Colonic mucosa (tissue), 4 donors: ENCODE measurements at regions not wholly inside any gene's neighbourhood (a gene's known extent, or its start where the extent isn't known, plus 50 kb on each side); places are given as distances from the start of the nearest gene placed in this dataset.

Source experiments
- DNase-seq: peaks from one replicate; pipeline ENCODE4 v3.0.0-alpha.2; 2020
- H3K27ac ChIP-seq: fragments of 200-600 bp; one replicate; pipeline ENCODE4 v1.8.0; 2021
- H3K27me3 ChIP-seq: fragments of 200-600 bp; one replicate; pipeline ENCODE4 v1.8.0; 2021
- H3K36me3 ChIP-seq: fragments of 200-600 bp; one replicate; pipeline ENCODE4 v1.8.0; 2021
- H3K4me1 ChIP-seq: fragments of 200-600 bp; one replicate; pipeline ENCODE4 v1.8.0; 2021; ENCODE audit warnings: mild to moderate bottlenecking
- H3K4me3 ChIP-seq: fragments of 200-600 bp; one replicate; pipeline ENCODE4 v1.8.0; 2021
- H3K9ac ChIP-seq, 2 donors: one replicate each; pipeline ENCODE4 v1.7.0; 2013; ENCODE audit warnings: control low read depth in 2 of 2, low read depth in 2 of 2, low read length in 2 of 2
- H3K9me3 ChIP-seq: fragments of 200-600 bp; one replicate; pipeline ENCODE4 v1.8.0; 2021
- intact Hi-C: fragments of 100-400 bp; cut with DNase I; formaldehyde crosslinking; loops from one replicate; pipeline ENCODE4 v1.14.1; 2022
- TF ChIP-seq, protein P1 (sequence below): fragments of 200-600 bp; IDR thresholded peaks from one replicate; pipeline ENCODE4 v1.8.0; 2022; ENCODE audit warnings: antibody characterized with exemption, mild to moderate bottlenecking
- donor health status: healthy.
- donor health status: DM: no; HTN: no; CAD: no.
- donor health status: DM: no; HTN: no; CAD: no.

DNA sequence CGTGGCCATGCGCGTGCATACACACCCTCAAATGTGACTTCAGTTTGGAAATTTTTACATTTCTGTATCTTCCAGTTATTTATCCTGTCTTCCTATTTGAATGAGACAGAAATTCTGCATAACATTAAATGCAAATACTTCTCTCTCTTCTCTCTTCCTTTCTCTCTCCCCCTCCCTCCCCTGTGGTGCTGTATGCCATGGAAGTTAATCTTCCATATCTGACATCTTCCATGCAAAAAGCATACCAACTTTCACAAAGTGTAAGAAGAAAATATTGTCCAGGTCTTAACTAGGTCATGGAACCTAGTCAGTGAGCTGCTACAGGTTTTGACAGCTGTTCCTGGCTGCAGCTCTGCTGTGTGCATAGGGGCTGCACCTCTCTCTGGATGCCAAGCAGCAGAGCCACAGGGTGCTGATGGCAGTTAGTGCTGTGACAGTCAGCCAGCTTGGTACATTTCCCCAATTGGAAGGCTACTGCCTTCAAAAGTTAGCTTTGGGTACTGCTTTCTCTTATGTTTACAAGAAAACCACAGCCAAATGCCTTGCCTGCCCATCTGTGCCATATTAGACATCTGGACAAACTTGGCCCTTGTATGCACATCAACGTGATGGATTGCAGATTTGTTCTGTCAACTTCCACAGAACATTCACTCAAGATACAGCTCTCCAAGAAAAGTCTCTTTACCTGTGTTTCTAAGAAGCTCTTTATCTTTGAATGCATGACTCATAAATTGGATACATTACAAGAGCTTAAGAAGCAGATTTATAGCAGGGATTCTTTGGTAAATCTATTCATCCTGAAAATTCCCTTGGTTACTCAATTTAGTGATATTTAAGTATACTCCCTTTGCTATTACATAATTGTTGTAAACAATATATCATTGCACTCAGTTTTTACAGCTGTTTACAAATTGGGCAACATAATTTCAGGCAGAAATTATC is 623.8 kb downstream of the EPHA5 start:
- Histone ChIP-seq H3K9me3 (no peaks in the 10 kb centered on the region), H3K4me1 (no peaks in the 10 kb centered on the region), H3K9ac (no peak overlapping the region), H3K27ac (no peak overlapping the region), H3K36me3 (no peaks in the 10 kb centered on the region), H3K27me3 (no peaks in the 10 kb centered on the region), H3K4me3 (no peak overlapping the region)
- TF ChIP-seq, protein P1, sequence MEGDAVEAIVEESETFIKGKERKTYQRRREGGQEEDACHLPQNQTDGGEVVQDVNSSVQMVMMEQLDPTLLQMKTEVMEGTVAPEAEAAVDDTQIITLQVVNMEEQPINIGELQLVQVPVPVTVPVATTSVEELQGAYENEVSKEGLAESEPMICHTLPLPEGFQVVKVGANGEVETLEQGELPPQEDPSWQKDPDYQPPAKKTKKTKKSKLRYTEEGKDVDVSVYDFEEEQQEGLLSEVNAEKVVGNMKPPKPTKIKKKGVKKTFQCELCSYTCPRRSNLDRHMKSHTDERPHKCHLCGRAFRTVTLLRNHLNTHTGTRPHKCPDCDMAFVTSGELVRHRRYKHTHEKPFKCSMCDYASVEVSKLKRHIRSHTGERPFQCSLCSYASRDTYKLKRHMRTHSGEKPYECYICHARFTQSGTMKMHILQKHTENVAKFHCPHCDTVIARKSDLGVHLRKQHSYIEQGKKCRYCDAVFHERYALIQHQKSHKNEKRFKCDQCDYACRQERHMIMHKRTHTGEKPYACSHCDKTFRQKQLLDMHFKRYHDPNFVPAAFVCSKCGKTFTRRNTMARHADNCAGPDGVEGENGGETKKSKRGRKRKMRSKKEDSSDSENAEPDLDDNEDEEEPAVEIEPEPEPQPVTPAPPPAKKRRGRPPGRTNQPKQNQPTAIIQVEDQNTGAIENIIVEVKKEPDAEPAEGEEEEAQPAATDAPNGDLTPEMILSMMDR: no peak
- intact Hi-C loops: no loop called here
- no peak for DNase-seq

DNA sequence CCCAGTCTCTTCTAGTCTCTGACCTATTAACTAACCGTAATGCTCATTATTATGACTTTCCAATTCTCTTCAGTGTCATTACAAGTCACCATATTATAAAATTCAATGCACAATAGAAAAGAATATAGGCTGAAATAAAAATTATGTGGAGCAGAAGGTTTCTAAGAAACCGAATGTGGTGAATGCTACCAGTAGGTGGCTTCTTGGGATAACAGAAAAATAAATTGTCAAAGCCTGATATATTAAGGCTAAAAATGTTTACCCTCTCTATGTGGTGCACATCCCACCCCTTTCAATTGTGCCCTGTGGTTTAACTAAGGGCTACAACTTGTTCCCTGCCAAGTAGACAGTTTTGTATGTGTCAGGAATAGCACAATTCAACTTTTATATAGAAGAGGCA is 624.6 kb upstream of the TECRL start:
- no peaks in the 10 kb centered on the region for H3K36me3 ChIP-seq
- no peaks in the 10 kb centered on the region for H3K27me3 ChIP-seq
- TF ChIP-seq, protein P1: no peak
- no peak overlapping the region for H3K27ac ChIP-seq
- H3K4me3 ChIP-seq: no peak overlapping the region
- H3K4me1 ChIP-seq: no peaks in the 10 kb centered on the region
- intact Hi-C loops: no loop called here
- no peak for DNase-seq
- H3K9me3 ChIP-seq: no peaks in the 10 kb centered on the region
- no peak overlapping the region for H3K9ac ChIP-seq

DNA sequence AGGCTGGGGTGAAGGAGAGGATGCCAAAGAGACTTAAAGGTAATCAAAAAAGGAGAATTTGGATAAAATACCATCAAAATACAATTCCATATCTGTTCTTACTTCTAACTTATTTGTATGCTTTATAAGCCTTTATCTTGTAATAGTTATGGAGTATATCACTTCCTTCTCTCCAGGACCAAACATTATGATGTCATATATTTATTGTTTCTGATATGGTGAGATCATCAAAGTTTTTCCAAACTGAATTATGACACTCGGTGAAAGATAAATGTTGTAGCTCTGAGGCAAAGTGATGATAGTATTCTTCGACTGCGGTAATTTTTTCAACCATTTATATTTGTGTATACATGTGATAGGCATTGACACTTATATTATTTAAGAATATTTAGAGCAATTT is 619.3 kb upstream of the TECRL start:
- Histone ChIP-seq H3K27ac (no peak overlapping the region), H3K36me3 (no peaks in the 10 kb centered on the region), H3K4me3 (no peak overlapping the region), H3K4me1 (no peaks in the 10 kb centered on the region), H3K27me3 (no peaks in the 10 kb centered on the region), H3K9ac (no peak overlapping the region), H3K9me3 (no peaks in the 10 kb centered on the region)
- intact Hi-C loops: no loop called here
- TF ChIP-seq, protein P1: no peak
- DNase-seq: no peak

DNA sequence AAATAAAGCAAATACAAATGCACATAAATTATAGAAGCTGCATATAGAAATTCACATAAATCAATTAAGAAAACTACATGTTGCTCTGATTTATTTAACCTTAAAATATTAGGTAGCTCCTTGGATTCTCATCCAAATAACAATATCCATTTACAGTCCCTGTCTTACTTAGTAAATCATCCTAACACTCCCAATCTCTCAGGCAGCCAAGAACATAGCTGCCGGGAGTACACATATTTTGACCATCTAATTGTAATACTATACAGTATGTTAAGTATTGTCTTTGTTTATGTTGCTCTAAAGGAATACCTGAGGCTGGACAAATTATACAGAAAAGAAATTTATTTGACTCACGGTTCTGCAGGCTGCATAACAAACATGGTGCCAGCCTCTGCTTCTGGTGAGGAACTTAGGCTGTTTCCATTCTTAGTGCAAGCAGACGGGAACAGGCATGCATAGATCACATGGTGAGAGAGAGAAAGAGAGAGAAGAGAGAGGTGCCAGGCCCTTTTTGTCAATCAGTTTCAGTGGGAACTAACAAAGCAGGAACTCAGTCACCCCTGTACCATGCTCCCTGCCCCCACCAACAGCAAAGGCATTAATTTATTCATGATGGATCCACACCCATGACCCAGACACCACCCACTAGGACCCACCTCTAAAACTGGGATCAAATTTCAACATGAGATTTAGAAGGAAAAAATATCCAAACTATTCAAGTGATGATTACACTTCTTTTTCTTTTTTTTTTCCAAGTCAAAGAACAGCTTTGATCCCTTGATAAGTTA is 614.8 kb upstream of the TECRL start:
- no peaks in the 10 kb centered on the region for H3K9me3 ChIP-seq
- H3K4me3 ChIP-seq: no peak overlapping the region
- DNase-seq: no peak
- no peak overlapping the region for H3K27ac ChIP-seq
- intact Hi-C loops: no loop called here
- TF ChIP-seq, protein P1: no peak
- H3K9ac ChIP-seq: no peak overlapping the region
- no peaks in the 10 kb centered on the region for H3K36me3 ChIP-seq
- no peaks in the 10 kb centered on the region for H3K4me1 ChIP-seq
- no peaks in the 10 kb centered on the region for H3K27me3 ChIP-seq

DNA sequence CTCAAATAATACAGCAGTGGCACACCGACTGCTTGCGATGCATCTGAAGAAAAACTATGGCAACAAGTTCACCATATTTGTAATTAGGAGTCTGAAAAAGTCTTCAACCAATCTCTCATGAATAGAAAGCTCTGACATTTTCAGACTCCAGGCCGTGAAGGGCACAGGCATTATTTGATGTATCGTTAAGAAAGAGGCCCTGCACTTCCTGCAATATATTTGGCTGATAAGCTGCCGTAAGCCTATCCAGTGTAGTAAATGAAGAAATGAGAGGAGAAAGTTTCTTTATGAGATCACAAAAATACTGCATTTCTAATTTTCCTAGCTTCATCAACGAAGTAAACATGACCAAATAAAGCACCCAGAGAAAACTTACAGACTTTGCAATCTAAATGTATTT is 613.8 kb upstream of the TECRL start:
- TF ChIP-seq, protein P1: no peak
- intact Hi-C loops: no loop called here
- Histone ChIP-seq H3K27me3 (no peaks in the 10 kb centered on the region), H3K9me3 (no peaks in the 10 kb centered on the region), H3K9ac (no peak overlapping the region), H3K4me3 (no peak overlapping the region), H3K27ac (no peak overlapping the region), H3K4me1 (no peaks in the 10 kb centered on the region), H3K36me3 (no peaks in the 10 kb centered on the region)
- DNase-seq: no peak
